ENCODE measurements at regions not wholly inside any gene's neighbourhood (a gene's known extent, or its start where the extent isn't known, plus 50 kb on each side); places are given as distances from the start of the nearest gene placed in this dataset.

- TF ChIP-seq CTCF (IDR thresholded peaks at IDR 0.05) (no peak), ZFX (IDR thresholded peaks at IDR 0.05; ENCODE audit: borderline replicate concordance) (no peak)
Observed at GRCh38 chr13:65112123-65112522, 2118.0 kb downstream of the PCDH9 start.

All from 22Rv1 (cell line).